WTC11 (cell line): ENCODE measurements at regions not wholly inside any gene's neighbourhood (a gene's known extent, or its start where the extent isn't known, plus 50 kb on each side); places are given as distances from the start of the nearest gene placed in this dataset.

ENCODE experiments used
- ATAC-seq: fragments of 200-7000 bp; cut with Tn5 transposase; 2 replicates; pipeline ENCODE4 v1.10.0; 2021; ENCODE audit warnings: mild to moderate bottlenecking, moderate library complexity
- CTCF ChIA-PET: fragments of 300-600 bp; sonication (Branson Sonifier 250); formaldehyde crosslinking; loops from one replicate; lab custom pipeline; 2021; ENCODE audit warnings: antibody characterized with exemption; lab: Charles Lee
- POLR2A ChIA-PET: fragments of 350-600 bp; sonication (Branson Sonifier 250); formaldehyde crosslinking; loops from one replicate; lab custom pipeline; 2021; ENCODE audit warnings: antibody characterized with exemption; lab: Charles Lee
- DNase-seq: peaks from one replicate; pipeline ENCODE4 v3.0.0; 2021; ENCODE audit warnings: low spot score
- H3K27ac Mint-ChIP-seq: 2 replicates; pipeline ENCODE4 v1.8.0; 2021; ENCODE audit warnings: mixed read lengths
- H3K27me3 Mint-ChIP-seq: 2 replicates; pipeline ENCODE4 v1.8.0; 2021; ENCODE audit warnings: low read depth, mild to moderate bottlenecking, moderate library complexity, mixed read lengths
- H3K36me3 Mint-ChIP-seq: 2 replicates; pipeline ENCODE4 v1.8.0; 2021; ENCODE audit warnings: mixed read lengths
- H3K4me1 Mint-ChIP-seq: 2 replicates; pipeline ENCODE4 v1.8.0; 2022; ENCODE audit warnings: mixed read lengths
- H3K4me3 Mint-ChIP-seq: 2 replicates; pipeline ENCODE4 v1.8.0; 2021; ENCODE audit warnings: mild to moderate bottlenecking, moderate library complexity, mixed read lengths
- H3K9me3 Mint-ChIP-seq: 2 replicates; pipeline ENCODE4 v1.8.0; 2021; ENCODE audit warnings: mixed read lengths
- CDX4 ChIP-seq: fragments of 250-450 bp; sonication (Bioruptor Pico); IDR thresholded peaks from 2 replicates; pipeline ENCODE4 v1.9.0; 2021; ENCODE audit warnings: moderate library complexity, mild to moderate bottlenecking, inconsistent platforms, borderline replicate concordance
- CREB1 ChIP-seq: sonication (generic); formaldehyde crosslinking; IDR thresholded peaks from 2 replicates; pipeline ENCODE4 v1.8.0; 2023; ENCODE audit warnings: mild to moderate bottlenecking, missing genetic modification reagents
- CTCF ChIP-seq: fragments of 200-600 bp; IDR thresholded peaks from 2 replicates; pipeline ENCODE4 v1.8.0; 2022; ENCODE audit warnings: antibody characterized with exemption
- ELF4 ChIP-seq: sonication (generic); formaldehyde crosslinking; IDR thresholded peaks from 2 replicates; pipeline ENCODE4 v1.8.1; 2022; ENCODE audit warnings: low read depth, mild to moderate bottlenecking, moderate library complexity, missing genetic modification reagents
- ETV6 ChIP-seq: sonication (generic); formaldehyde crosslinking; IDR thresholded peaks from 2 replicates; pipeline ENCODE4 v1.8.1; 2022; ENCODE audit warnings: mild to moderate bottlenecking, missing genetic modification reagents
- FOXP1 ChIP-seq: sonication (generic); formaldehyde crosslinking; IDR thresholded peaks from 2 replicates; pipeline ENCODE4 v1.8.0; 2022; ENCODE audit warnings: missing genetic modification reagents, mild to moderate bottlenecking, moderate library complexity, borderline replicate concordance
- GABPB1 ChIP-seq: sonication (generic); formaldehyde crosslinking; IDR thresholded peaks from 2 replicates; pipeline ENCODE4 v1.8.1; 2023; ENCODE audit warnings: mild to moderate bottlenecking, missing genetic modification reagents
- RELA ChIP-seq: sonication (generic); formaldehyde crosslinking; IDR thresholded peaks from 2 replicates; pipeline ENCODE4 v1.8.1; 2022; ENCODE audit warnings: missing genetic modification reagents, mild to moderate bottlenecking, borderline replicate concordance
- RORB ChIP-seq: fragments of 250-450 bp; sonication (Bioruptor Pico); IDR thresholded peaks from 2 replicates; pipeline ENCODE4 v1.9.0; 2021; ENCODE audit warnings: mild to moderate bottlenecking
- SMAD3 ChIP-seq: sonication (generic); formaldehyde crosslinking; IDR thresholded peaks from 2 replicates; pipeline ENCODE4 v1.8.0; 2022; ENCODE audit warnings: missing genetic modification reagents, mild to moderate bottlenecking, borderline replicate concordance
- STAT6 ChIP-seq: sonication (generic); formaldehyde crosslinking; conservative IDR thresholded peaks from 2 replicates; pipeline ENCODE4 v1.8.1; 2023; ENCODE audit warnings: mild to moderate bottlenecking, low read depth, missing genetic modification reagents, moderate library complexity
- TCF7 ChIP-seq: sonication (generic); formaldehyde crosslinking; IDR thresholded peaks from 2 replicates; pipeline ENCODE4 v1.8.0; 2022; ENCODE audit warnings: mild to moderate bottlenecking, low read depth, missing genetic modification reagents, moderate library complexity
- TEAD4 ChIP-seq: sonication (generic); formaldehyde crosslinking; IDR thresholded peaks from 2 replicates; pipeline ENCODE4 v1.8.0; 2022; ENCODE audit warnings: mild to moderate bottlenecking, missing genetic modification reagents
- TP53 ChIP-seq: sonication (generic); formaldehyde crosslinking; IDR thresholded peaks from 2 replicates; pipeline ENCODE4 v1.8.1; 2023; ENCODE audit warnings: mild to moderate bottlenecking, missing genetic modification reagents
- ZNF232 ChIP-seq: sonication (generic); formaldehyde crosslinking; IDR thresholded peaks from 2 replicates; pipeline ENCODE4 v1.8.0; 2022; ENCODE audit warnings: mild to moderate bottlenecking, missing genetic modification reagents
- ZNF396 ChIP-seq: fragments of 250-450 bp; sonication (Bioruptor Pico); IDR thresholded peaks from 2 replicates; pipeline ENCODE4 v1.8.0; 2021; ENCODE audit warnings: mild to moderate bottlenecking, moderate library complexity, borderline replicate concordance
- ZNF425 ChIP-seq: fragments of 250-450 bp; sonication (Bioruptor Pico); conservative IDR thresholded peaks from 2 replicates; pipeline ENCODE4 v1.9.0; 2021; ENCODE audit warnings: mild to moderate bottlenecking
- ZNF532 ChIP-seq: fragments of 250-450 bp; sonication (Bioruptor Pico); IDR thresholded peaks from 2 replicates; pipeline ENCODE4 v1.9.0; 2021; ENCODE audit warnings: mild to moderate bottlenecking, borderline replicate concordance

- Mint-ChIP-seq H3K4me3 (no peak overlapping the region), H3K9me3 (peaks cover 5% of the 10 kb centered on the region), H3K27ac (no peak overlapping the region), H3K36me3 (no peaks in the 10 kb centered on the region), H3K4me1 (peaks cover 18% of the 10 kb centered on the region), H3K27me3 (no peaks in the 10 kb centered on the region)
- DNase-seq (no peak), ATAC-seq (no peak)
- POLR2A ChIA-PET = no interaction called here
- TF ChIP-seq ELF4 (CRISPR knock-in tag) = no peak
- TF ChIP-seq TEAD4 (CRISPR knock-in tag) = no peak
- TF ChIP-seq TP53 (CRISPR knock-in tag) = no peak
- TF ChIP-seq TCF7 (CRISPR knock-in tag) = no peak
- no peak for TF ChIP-seq RORB
- TF ChIP-seq STAT6 = no peak
- no peak for TF ChIP-seq ZNF425 (CRISPR knock-in tag)
- TF ChIP-seq CREB1 = no peak
- TF ChIP-seq ETV6 (CRISPR knock-in tag) = no peak
- TF ChIP-seq CDX4 (CRISPR knock-in tag) = no peak
- TF ChIP-seq RELA (CRISPR knock-in tag) = no peak
- TF ChIP-seq SMAD3 = no peak
- no peak for TF ChIP-seq CTCF
- CTCF ChIA-PET = no interaction called here
Observed at GRCh38 chr10:36722777-36723176, 402.6 kb upstream of the ANKRD30A start.

GRCh38 chr10:36721871-36722270, 403.5 kb upstream of the ANKRD30A start:
- Mint-ChIP-seq H3K4me1 (peaks cover 18% of the 10 kb centered on the region), H3K27ac (no peak overlapping the region), H3K9me3 (peaks cover 14% of the 10 kb centered on the region), H3K36me3 (no peaks in the 10 kb centered on the region), H3K4me3 (no peak overlapping the region), H3K27me3 (no peaks in the 10 kb centered on the region)
- DNase-seq (no peak), ATAC-seq (no peak)
- ChIA-PET CTCF (no interaction called here), POLR2A (no interaction called here)
- no peak for TF ChIP-seq ZNF232 (CRISPR knock-in tag)
- no peak for TF ChIP-seq ZNF396 (CRISPR knock-in tag)
- no peak for TF ChIP-seq ZNF532 (CRISPR knock-in tag)
- TF ChIP-seq FOXP1 (CRISPR knock-in tag) = no peak
- TF ChIP-seq ZNF425 (CRISPR knock-in tag) = no peak
- no peak for TF ChIP-seq GABPB1 (CRISPR knock-in tag)
